Suprapubic skin (tissue), 4 donors: ENCODE measurements at regions not wholly inside any gene's neighbourhood (a gene's known extent, or its start where the extent isn't known, plus 50 kb on each side); places are given as distances from the start of the nearest gene placed in this dataset.

Source experiments
- CTCF ChIP-seq, 2 donors: fragments of 200-600 bp in 1 of 2; fragments of 450-650 bp in 1 of 2; sonication (generic) in 1 of 2; IDR thresholded peaks; one replicate each; pipeline ENCODE4 v1.5.1; 2016 to 2019; ENCODE audit warnings: antibody characterized with exemption in 2 of 2, mild to moderate bottlenecking in 1 of 2, moderate library complexity in 1 of 2
- EP300 ChIP-seq: sonication (generic); formaldehyde crosslinking; IDR thresholded peaks from one replicate; pipeline ENCODE4 v1.6.1; 2017; ENCODE audit warnings: antibody characterized with exemption
- POLR2A ChIP-seq, 2 donors: fragments of 450-650 bp; IDR thresholded peaks; one replicate each; pipeline ENCODE4 v1.6.1; 2017; ENCODE audit warnings: antibody characterized with exemption in 2 of 2, mild to moderate bottlenecking in 2 of 2, moderate library complexity in 2 of 2
- POLR2AphosphoS5 ChIP-seq, 3 donors: sonication (generic); formaldehyde crosslinking; IDR thresholded peaks; one replicate each; pipeline ENCODE4 v1.6.1; 2017; ENCODE audit warnings: antibody characterized with exemption in 3 of 3

- no peak for TF ChIP-seq POLR2A (IDR thresholded peaks at IDR 0.05)
- TF ChIP-seq CTCF (IDR thresholded peaks at IDR 0.05): no peak
- TF ChIP-seq POLR2AphosphoS5 (IDR thresholded peaks at IDR 0.05): no peak
- no peak for TF ChIP-seq EP300
These were observed 223.7 kb upstream of the DPH6 start for GRCh38 chr15:35769656-35770055.
